T-helper 1 cell treated with Interleukin-12 subunit alpha and Interleukin-12 subunit beta and Interleukin-4 antibody, amounts not matched to agents 30 μg/mL and 1 μg/mL, for 36 hours (primary cell): ENCODE measurements at regions not wholly inside any gene's neighbourhood (a gene's known extent, or its start where the extent isn't known, plus 50 kb on each side); places are given as distances from the start of the nearest gene placed in this dataset.

Experiments
- H3K27ac Mint-ChIP-seq: one replicate; pipeline ENCODE4 v1.8.0; 2021; ENCODE audit warnings: mild to moderate bottlenecking, mixed read lengths
- H3K27me3 Mint-ChIP-seq: one replicate; pipeline ENCODE4 v1.8.0; 2021; ENCODE audit warnings: low read depth, mixed read lengths
- H3K36me3 Mint-ChIP-seq: one replicate; pipeline ENCODE4 v1.8.0; 2021; ENCODE audit warnings: low read depth, mixed read lengths
- H3K4me1 Mint-ChIP-seq: one replicate; pipeline ENCODE4 v1.8.0; 2021; ENCODE audit warnings: low read depth, mixed read lengths
- H3K4me3 Mint-ChIP-seq: one replicate; pipeline ENCODE4 v1.8.0; 2021; ENCODE audit warnings: mild to moderate bottlenecking, moderate library complexity, mixed read lengths
- H3K9me3 Mint-ChIP-seq: one replicate; pipeline ENCODE4 v1.8.0; 2021; ENCODE audit warnings: mixed read lengths

- peaks cover 41% of the 10 kb centered on the region for H3K4me1 Mint-ChIP-seq
- peaks cover 39% of the 10 kb centered on the region for H3K9me3 Mint-ChIP-seq
- no peak overlapping the region for H3K4me3 Mint-ChIP-seq
- no peaks in the 10 kb centered on the region for H3K27me3 Mint-ChIP-seq
- peaks cover 27% of the 10 kb centered on the region for H3K36me3 Mint-ChIP-seq
- no peak overlapping the region for H3K27ac Mint-ChIP-seq
Observed at GRCh38 chr6:135109761-135110160, 55.1 kb upstream of the HBS1L start.

DNA sequence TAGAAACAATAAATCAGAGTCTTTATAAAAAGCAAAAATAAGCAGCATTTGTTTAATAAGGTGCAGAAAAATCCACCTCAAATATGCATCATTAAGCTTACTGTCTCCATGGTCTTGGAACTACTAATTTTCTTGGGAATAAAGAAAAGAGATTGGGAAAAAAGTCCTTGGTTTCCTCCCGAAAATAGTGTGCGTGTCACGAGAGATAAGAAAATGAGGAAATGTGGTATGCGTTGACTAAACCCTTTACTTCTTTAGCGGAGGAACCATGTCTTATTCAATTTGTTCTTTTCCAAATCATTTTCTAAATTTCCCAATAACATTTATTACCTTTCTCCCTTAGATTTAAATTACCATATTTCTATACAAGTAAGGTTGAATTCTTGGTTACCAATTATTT, 54.1 kb upstream of the HBS1L start:
- Mint-ChIP-seq H3K9me3 (peaks cover 39% of the 10 kb centered on the region), H3K27ac (no peak overlapping the region), H3K4me1 (peaks cover 41% of the 10 kb centered on the region), H3K36me3 (peaks cover 27% of the 10 kb centered on the region), H3K4me3 (no peak overlapping the region), H3K27me3 (no peaks in the 10 kb centered on the region)

DNA sequence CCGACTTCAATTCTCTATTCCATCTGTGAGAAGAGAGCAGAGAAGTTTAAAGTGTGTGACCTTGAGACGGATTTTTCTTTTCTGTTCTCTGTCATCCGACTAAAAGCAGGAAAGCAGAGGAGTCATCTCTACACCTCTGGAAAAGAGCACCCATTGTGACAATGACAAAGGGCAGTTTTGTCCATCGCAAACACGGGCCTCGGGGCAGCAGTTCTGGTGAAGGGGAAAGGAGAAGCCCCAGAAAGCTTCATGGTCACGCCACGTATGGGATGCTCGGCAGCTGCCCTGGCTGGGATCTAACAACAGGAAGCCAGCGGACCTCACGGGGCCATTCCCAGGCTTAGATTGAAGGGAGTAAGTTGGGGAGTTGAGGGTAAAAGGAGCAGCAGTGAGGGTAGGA, 52.0 kb upstream of the HBS1L start:
- H3K4me3 Mint-ChIP-seq, result no peak overlapping the region
- H3K4me1 Mint-ChIP-seq, result peaks cover 41% of the 10 kb centered on the region
- no peaks in the 10 kb centered on the region for H3K27me3 Mint-ChIP-seq
- peaks cover 28% of the 10 kb centered on the region for H3K9me3 Mint-ChIP-seq
- peaks cover 15% of the 10 kb centered on the region for H3K36me3 Mint-ChIP-seq
- H3K27ac Mint-ChIP-seq, result no peak overlapping the region

DNA sequence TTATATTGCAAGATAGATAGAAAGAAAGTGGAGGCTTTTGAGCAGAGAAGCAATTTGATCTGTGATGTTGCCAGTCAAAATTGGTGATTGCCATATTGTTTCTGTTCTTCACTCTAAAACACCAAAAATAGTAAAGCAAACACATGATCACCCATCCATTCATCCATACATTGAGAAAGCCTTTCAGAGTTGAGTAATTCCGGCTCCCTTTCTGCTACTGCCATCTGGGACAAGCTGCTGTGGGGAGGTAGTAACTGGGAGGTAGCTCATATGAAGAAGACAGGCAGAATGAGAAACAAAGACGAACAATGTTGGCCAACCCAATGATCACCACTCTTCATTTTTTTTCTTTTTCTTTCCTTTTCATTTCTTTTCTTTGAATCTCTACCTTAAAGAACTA, 51.1 kb upstream of the HBS1L start:
- Mint-ChIP-seq H3K36me3 (peaks cover 12% of the 10 kb centered on the region), H3K27ac (no peak overlapping the region), H3K4me1 (peaks cover 42% of the 10 kb centered on the region), H3K27me3 (no peaks in the 10 kb centered on the region), H3K9me3 (peaks cover 24% of the 10 kb centered on the region), H3K4me3 (no peak overlapping the region)

GRCh38 chr6:135105299-135105698, 50.7 kb upstream of the HBS1L start:
- Mint-ChIP-seq H3K27me3 (no peaks in the 10 kb centered on the region), H3K9me3 (peaks cover 24% of the 10 kb centered on the region), H3K4me3 (no peak overlapping the region), H3K4me1 (peaks cover 40% of the 10 kb centered on the region), H3K36me3 (peaks cover 12% of the 10 kb centered on the region), H3K27ac (no peak overlapping the region)
